ENCODE measurements at regions not wholly inside any gene's neighbourhood (a gene's known extent, or its start where the extent isn't known, plus 50 kb on each side); places are given as distances from the start of the nearest gene placed in this dataset.
"Not testable (repeated sequence)": the region's sequence is repeated elsewhere in the genome, so short reads cannot be mapped to it uniquely, and the experiment has no call there.

- Histone ChIP-seq H3K79me2 (ENCODE audit: insufficient read depth, low read length) (peaks cover 75% of the 10 kb centered on the region), H3K27ac (ENCODE audit: low read depth, low read length) (no peak overlapping the region), H3K9me3 (ENCODE audit: low read depth, low read length) (no peaks in the 10 kb centered on the region), H3K4me2 (ENCODE audit: insufficient read depth, low read length) (no peak overlapping the region), H3K4me3 (ENCODE audit: insufficient read depth, low read length) (no peak overlapping the region), H2AFZ (ENCODE audit: low read length) (no peak overlapping the region), H3K27me3 (ENCODE audit: insufficient read depth, low read length) (no peaks in the 10 kb centered on the region), H3K4me1 (ENCODE audit: insufficient read depth, low read length) (peaks cover 19% of the 10 kb centered on the region), H4K20me1 (ENCODE audit: insufficient read depth, low read length) (peaks cover 26% of the 10 kb centered on the region), H3K36me3 (ENCODE audit: insufficient read depth, low read length) (no peaks in the 10 kb centered on the region)
- TF ChIP-seq CTCF (IDR thresholded peaks at IDR 0.05; ENCODE audit: extremely low read depth, low read depth, low read length): no peak
- peak; percentile 46 for DNase-seq (ENCODE audit: insufficient read length, low spot score, missing footprints)
Measured at GRCh38 chr19:7400815-7401214, 52.1 kb downstream of the ARHGEF18 start.

- no peak overlapping the region for H3K4me3 ChIP-seq (ENCODE audit: insufficient read depth, low read length)
- no peak for DNase-seq (ENCODE audit: insufficient read length, low spot score, missing footprints)
- H3K4me1 ChIP-seq (ENCODE audit: insufficient read depth, low read length): peaks cover 14% of the 10 kb centered on the region
- H2AFZ ChIP-seq (ENCODE audit: low read length): no peak overlapping the region
- no peak overlapping the region for H3K27ac ChIP-seq (ENCODE audit: low read depth, low read length)
- H3K79me2 ChIP-seq (ENCODE audit: insufficient read depth, low read length): peaks cover 74% of the 10 kb centered on the region
- H3K36me3 ChIP-seq (ENCODE audit: insufficient read depth, low read length): no peaks in the 10 kb centered on the region
- no peak overlapping the region for H3K4me2 ChIP-seq (ENCODE audit: insufficient read depth, low read length)
- no peaks in the 10 kb centered on the region for H3K27me3 ChIP-seq (ENCODE audit: insufficient read depth, low read length)
- H3K9me3 ChIP-seq (ENCODE audit: low read depth, low read length): no peaks in the 10 kb centered on the region
- TF ChIP-seq CTCF (IDR thresholded peaks at IDR 0.05; ENCODE audit: extremely low read depth, low read depth, low read length): no peak
- peaks cover 25% of the 10 kb centered on the region for H4K20me1 ChIP-seq (ENCODE audit: insufficient read depth, low read length)
Measured at GRCh38 chr19:7401694-7402093, 53.0 kb downstream of the ARHGEF18 start.

GRCh38 chr19:7405482-7405881, 56.7 kb downstream of the ARHGEF18 start:
- H3K36me3 ChIP-seq (ENCODE audit: insufficient read depth, low read length); H3K4me2 ChIP-seq (ENCODE audit: insufficient read depth, low read length); H2AFZ ChIP-seq (ENCODE audit: low read length); H3K4me1 ChIP-seq (ENCODE audit: insufficient read depth, low read length); H3K9me3 ChIP-seq (ENCODE audit: low read depth, low read length); H3K27me3 ChIP-seq (ENCODE audit: insufficient read depth, low read length); H3K4me3 ChIP-seq (ENCODE audit: insufficient read depth, low read length); H3K27ac ChIP-seq (ENCODE audit: low read depth, low read length); DNase-seq (ENCODE audit: insufficient read length, low spot score, missing footprints): not testable (repeated sequence)
- Histone ChIP-seq H4K20me1 (ENCODE audit: insufficient read depth, low read length) (peaks cover 25% of the 10 kb centered on the region), H3K79me2 (ENCODE audit: insufficient read depth, low read length) (peaks cover 76% of the 10 kb centered on the region)

- no peaks in the 10 kb centered on the region for H3K9me3 ChIP-seq (ENCODE audit: low read depth, low read length)
- H2AFZ ChIP-seq (ENCODE audit: low read length): no peak overlapping the region
- H3K4me1 ChIP-seq (ENCODE audit: insufficient read depth, low read length): no peaks in the 10 kb centered on the region
- DNase-seq (ENCODE audit: insufficient read length, low spot score, missing footprints): no peak
- peaks cover 67% of the 10 kb centered on the region for H3K79me2 ChIP-seq (ENCODE audit: insufficient read depth, low read length)
- H3K27me3 ChIP-seq (ENCODE audit: insufficient read depth, low read length): no peaks in the 10 kb centered on the region
- H3K27ac ChIP-seq (ENCODE audit: low read depth, low read length): no peak overlapping the region
- no peak overlapping the region for H3K4me2 ChIP-seq (ENCODE audit: insufficient read depth, low read length)
- no peak for TF ChIP-seq CTCF (IDR thresholded peaks at IDR 0.05; ENCODE audit: extremely low read depth, low read depth, low read length)
- H3K36me3 ChIP-seq (ENCODE audit: insufficient read depth, low read length): no peaks in the 10 kb centered on the region
- H4K20me1 ChIP-seq (ENCODE audit: insufficient read depth, low read length): peaks cover 18% of the 10 kb centered on the region
- no peak overlapping the region for H3K4me3 ChIP-seq (ENCODE audit: insufficient read depth, low read length)
Measured at GRCh38 chr19:7408251-7408650, 59.5 kb downstream of the ARHGEF18 start.
